Duodenal mucosa (tissue), 2 donors: ENCODE measurements at regions not wholly inside any gene's neighbourhood (a gene's known extent, or its start where the extent isn't known, plus 50 kb on each side); places are given as distances from the start of the nearest gene placed in this dataset.
"Not testable (repeated sequence)": the region's sequence is repeated elsewhere in the genome, so short reads cannot be mapped to it uniquely, and the experiment has no call there.

ENCODE experiments used
- H3K27ac ChIP-seq: one replicate; pipeline ENCODE4 v1.7.0; 2013; ENCODE audit warnings: low read depth, low read length
- H3K27me3 ChIP-seq, 2 donors: one replicate each; pipeline ENCODE4 v1.7.0; 2013; ENCODE audit warnings: low read length in 2 of 2, control low read depth in 1 of 2; ENCODE audit not compliant: insufficient read depth in 2 of 2, control insufficient read depth in 1 of 2
- H3K36me3 ChIP-seq, 2 donors: one replicate each; pipeline ENCODE4 v1.7.0; 2013; ENCODE audit warnings: low read length in 2 of 2, control low read depth in 1 of 2; ENCODE audit not compliant: insufficient read depth in 2 of 2, control insufficient read depth in 1 of 2
- H3K4me1 ChIP-seq, 2 donors: one replicate each; pipeline ENCODE4 v1.7.0; 2013; ENCODE audit warnings: low read length in 2 of 2, control low read depth in 1 of 2; ENCODE audit not compliant: insufficient read depth in 2 of 2, control insufficient read depth in 1 of 2
- H3K4me3 ChIP-seq, 2 donors: one replicate each; pipeline ENCODE4 v1.7.0; 2013; ENCODE audit warnings: low read length in 2 of 2, low read depth in 1 of 2
- H3K9ac ChIP-seq, 2 donors: one replicate each; pipeline ENCODE4 v1.7.0; 2013; ENCODE audit warnings: low read length in 2 of 2, low read depth in 1 of 2
- H3K9me3 ChIP-seq, 2 donors: one replicate each; pipeline ENCODE4 v1.7.0; 2013; ENCODE audit warnings: low read length in 2 of 2, control low read depth in 1 of 2; ENCODE audit not compliant: control insufficient read depth in 1 of 2

GRCh38 chr5:163569284-163569683 is 63.9 kb downstream of the MAT2B start:
- Histone ChIP-seq H3K27ac (no peak overlapping the region), H3K36me3 (no peaks in the 10 kb centered on the region), H3K9me3 (no peaks in the 10 kb centered on the region), H3K27me3 (peaks cover 4 to 16% of the 10 kb centered on the region in 2 donors), H3K9ac (no peak overlapping the region), H3K4me3 (no peak overlapping the region), H3K4me1 (peaks cover 16 to 18% of the 10 kb centered on the region in 2 donors)

- H3K4me3 ChIP-seq = no peak overlapping the region
Observed at GRCh38 chr5:163571744-163572143, 66.3 kb downstream of the MAT2B start.

GRCh38 chr5:163574472-163575440 is 69.3 kb downstream of the MAT2B start:
- H3K9ac ChIP-seq = no peak overlapping the region
- no peaks in the 10 kb centered on the region for H3K27me3 ChIP-seq
- no peak overlapping the region for H3K4me3 ChIP-seq
- H3K36me3 ChIP-seq = no peaks in the 10 kb centered on the region
- no peak overlapping the region for H3K27ac ChIP-seq
- no peaks in the 10 kb centered on the region for H3K9me3 ChIP-seq
- peaks cover 3 to 5% of the 10 kb centered on the region in 2 donors for H3K4me1 ChIP-seq

More at GRCh38 chr5:163571744-163572143, 66.3 kb downstream of the MAT2B start:
- H3K9ac ChIP-seq = no peak overlapping the region
- H3K36me3 ChIP-seq = no peaks in the 10 kb centered on the region
- peaks cover 0 to 3% of the 10 kb centered on the region in 2 donors for H3K27me3 ChIP-seq
- H3K4me1 ChIP-seq = no peaks in the 10 kb centered on the region
- no peak overlapping the region for H3K27ac ChIP-seq
- H3K9me3 ChIP-seq = no peaks in the 10 kb centered on the region

- peaks cover 12 to 13% of the 10 kb centered on the region in 2 donors for H3K4me1 ChIP-seq
- H3K27ac ChIP-seq = no peak overlapping the region
Observed at GRCh38 chr5:163578652-163579051, 73.2 kb downstream of the MAT2B start.

GRCh38 chr5:163579729-163580128 is 74.3 kb downstream of the MAT2B start:
- Histone ChIP-seq H3K4me3 (no peak overlapping the region), H3K9me3 (no peaks in the 10 kb centered on the region), H3K27me3 (no peaks in the 10 kb centered on the region), H3K4me1 (peaks cover 12 to 13% of the 10 kb centered on the region in 2 donors), H3K9ac (no peak overlapping the region), H3K27ac (no peak overlapping the region), H3K36me3 (no peaks in the 10 kb centered on the region)

More at GRCh38 chr5:163578652-163579051, 73.2 kb downstream of the MAT2B start:
- Histone ChIP-seq H3K9me3 (no peaks in the 10 kb centered on the region), H3K27me3 (no peaks in the 10 kb centered on the region), H3K4me3 (no peak overlapping the region), H3K9ac (no peak overlapping the region), H3K36me3 (no peaks in the 10 kb centered on the region)

GRCh38 chr5:163580516-163580915 is 75.1 kb downstream of the MAT2B start:
- Histone ChIP-seq H3K9ac (no peak overlapping the region), H3K27me3 (no peaks in the 10 kb centered on the region), H3K27ac (no peak overlapping the region), H3K9me3 (no peaks in the 10 kb centered on the region), H3K4me3 (no peak overlapping the region), H3K36me3 (no peaks in the 10 kb centered on the region), H3K4me1 (peaks cover 12 to 13% of the 10 kb centered on the region in 2 donors)

GRCh38 chr5:163583491-163584153 is 78.2 kb downstream of the MAT2B start:
- H3K4me3 ChIP-seq, H3K9ac ChIP-seq, H3K36me3 ChIP-seq, H3K9me3 ChIP-seq, H3K27ac ChIP-seq, H3K27me3 ChIP-seq, H3K4me1 ChIP-seq: not testable (repeated sequence)

GRCh38 chr5:163585206-163585605 is 79.8 kb downstream of the MAT2B start:
- Histone ChIP-seq H3K9ac (no peak overlapping the region), H3K27ac (no peak overlapping the region), H3K36me3 (no peaks in the 10 kb centered on the region), H3K4me3 (no peak overlapping the region), H3K9me3 (no peaks in the 10 kb centered on the region), H3K4me1 (peaks cover 7% of the 10 kb centered on the region in 2 donors), H3K27me3 (no peaks in the 10 kb centered on the region)

- Histone ChIP-seq H3K27me3 (no peaks in the 10 kb centered on the region), H3K9me3 (no peaks in the 10 kb centered on the region), H3K4me1 (no peaks in the 10 kb centered on the region), H3K36me3 (no peaks in the 10 kb centered on the region), H3K4me3 (no peak overlapping the region), H3K27ac (no peak overlapping the region), H3K9ac (no peak overlapping the region)
Observed at GRCh38 chr5:163586531-163586956, 81.1 kb downstream of the MAT2B start.

- Histone ChIP-seq H3K36me3 (no peaks in the 10 kb centered on the region), H3K27ac (no peak overlapping the region), H3K4me3 (no peak overlapping the region), H3K4me1 (no peaks in the 10 kb centered on the region), H3K9me3 (no peaks in the 10 kb centered on the region), H3K27me3 (peaks cover 0 to 3% of the 10 kb centered on the region in 2 donors), H3K9ac (no peak overlapping the region)
Observed at GRCh38 chr5:163594951-163595350, 89.5 kb downstream of the MAT2B start.
